DMS153 treated with DMSO at 0.1 percent for 48 hours (cell line): ENCODE measurements at regions not wholly inside any gene's neighbourhood (a gene's known extent, or its start where the extent isn't known, plus 50 kb on each side); places are given as distances from the start of the nearest gene placed in this dataset.
"Not testable (repeated sequence)": the region's sequence is repeated elsewhere in the genome, so short reads cannot be mapped to it uniquely, and the experiment has no call there.

Experiments
- DNase-seq: peaks from one replicate; lab custom pipeline; 2025; ENCODE audit not compliant: unreplicated experiment; lab: John Stamatoyannopoulos, UW

DNA sequence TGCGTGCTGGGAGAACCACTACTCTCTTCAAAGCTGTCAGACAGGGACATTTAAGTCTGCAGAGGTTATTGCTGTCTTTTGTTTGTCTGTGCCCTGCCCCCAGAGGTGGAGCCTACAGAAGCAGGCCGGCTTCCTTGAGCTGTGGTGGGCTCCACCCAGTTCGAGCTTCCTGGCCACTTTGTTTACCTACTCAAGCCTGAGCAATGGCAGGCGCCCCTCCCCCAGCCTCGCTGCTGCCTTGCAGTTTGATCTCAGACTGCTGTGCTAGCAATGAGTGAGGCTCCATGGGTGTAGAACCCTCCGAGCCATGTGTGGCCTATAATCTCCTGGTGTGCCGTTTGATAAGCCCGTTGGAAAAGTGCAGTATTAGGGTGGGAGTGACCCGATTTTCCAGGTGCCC, 542.5 kb upstream of the KLF4 start:
- DNase-seq, result not testable (repeated sequence)

DNA sequence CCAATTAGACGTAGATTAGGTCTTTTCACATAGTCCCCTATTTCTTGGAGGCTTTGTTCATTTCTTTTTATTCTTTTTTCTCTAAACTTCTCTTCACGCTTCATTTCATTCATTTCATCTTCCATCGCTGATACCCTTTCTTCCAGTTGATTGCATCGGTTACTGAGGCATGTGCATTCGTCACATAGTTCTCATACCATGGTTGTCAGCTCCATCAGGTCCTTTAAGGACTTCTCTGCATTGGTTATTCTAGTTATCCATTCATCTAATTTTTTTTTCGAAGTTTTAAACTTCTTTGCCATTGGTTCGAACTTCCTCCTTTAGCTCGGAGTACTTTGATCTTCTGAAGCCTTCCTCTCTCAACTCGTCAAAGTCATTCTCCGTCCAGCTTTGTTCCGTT, 541.7 kb upstream of the KLF4 start:
- DNase-seq, result not testable (repeated sequence)

DNA sequence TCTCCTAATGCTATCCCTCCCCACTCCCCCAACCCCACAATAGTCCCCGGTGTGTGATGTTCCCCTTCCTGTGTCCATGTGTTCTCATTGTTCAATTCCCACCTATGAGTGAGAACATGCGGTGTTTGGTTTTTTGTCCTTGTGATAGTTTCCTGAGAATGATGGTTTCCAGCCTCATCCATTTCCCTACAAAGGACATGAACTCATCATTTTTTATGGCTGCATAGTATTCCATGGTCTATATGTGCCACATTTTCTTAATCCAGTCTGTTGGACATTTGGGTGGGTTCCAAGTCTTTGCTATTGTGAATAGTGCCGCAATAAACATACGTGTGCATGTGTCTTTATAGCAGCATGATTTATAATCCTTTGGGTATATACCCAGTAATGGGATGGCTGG, 537.1 kb upstream of the KLF4 start:
- not testable (repeated sequence) for DNase-seq

DNA sequence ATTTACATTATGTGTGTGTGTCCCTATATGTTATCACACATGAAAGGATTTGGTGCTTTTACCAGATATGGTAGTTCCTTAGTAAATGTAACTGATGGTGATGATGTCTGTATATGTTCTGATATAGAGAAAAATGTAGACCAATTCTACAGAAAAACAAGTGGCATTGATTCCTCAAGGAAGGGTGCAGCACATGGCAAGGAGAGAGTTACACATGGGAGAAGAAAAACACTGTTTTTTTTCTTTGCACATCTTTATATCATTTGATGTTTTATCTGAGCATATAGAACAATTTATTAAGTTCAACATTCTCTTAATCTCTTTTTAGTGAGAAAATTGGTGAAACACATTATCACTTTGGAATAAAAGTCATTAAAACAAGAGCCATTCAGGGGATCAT, 535.0 kb upstream of the KLF4 start:
- DNase-seq, result no peak

DNA sequence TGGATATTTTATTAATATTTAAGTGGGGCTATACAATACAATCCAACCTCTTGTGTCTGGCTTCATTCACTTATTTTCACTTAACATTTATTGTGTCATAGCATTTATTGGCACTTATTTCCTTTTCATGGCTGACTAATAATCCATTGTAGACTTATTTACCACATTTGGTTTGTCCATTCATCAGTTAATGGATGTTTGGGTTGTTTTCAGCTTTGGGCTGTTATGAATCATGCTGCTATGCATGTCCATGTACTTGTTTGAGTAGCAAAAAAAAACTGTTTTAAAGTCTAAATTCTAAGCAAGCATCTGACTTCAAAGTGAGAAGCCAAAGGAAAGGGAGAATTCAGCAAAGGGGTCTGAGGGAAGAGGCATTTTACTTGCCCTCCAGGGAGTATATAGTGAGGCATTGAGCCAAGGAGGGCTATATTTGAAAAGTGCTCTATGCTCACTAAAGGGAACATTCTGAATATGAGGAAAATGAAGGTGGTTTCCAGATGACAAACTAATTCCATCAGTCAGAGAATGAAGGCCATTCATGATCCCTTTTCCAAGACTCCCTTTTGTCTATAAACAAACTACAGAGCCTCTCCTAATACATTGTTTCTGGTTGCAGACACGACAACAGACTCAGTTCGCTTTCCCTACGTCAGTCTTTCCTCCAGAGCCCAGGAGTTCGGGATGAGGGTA, 532.8 kb upstream of the KLF4 start:
- no peak for DNase-seq

- no peak for DNase-seq
These were observed 531.6 kb upstream of the KLF4 start for GRCh38 chr9:108021096-108021710.

GRCh38 chr9:108019821-108020220, 530.3 kb upstream of the KLF4 start:
- no peak for DNase-seq

GRCh38 chr9:108017671-108018070, 528.1 kb upstream of the KLF4 start:
- no peak for DNase-seq

DNA sequence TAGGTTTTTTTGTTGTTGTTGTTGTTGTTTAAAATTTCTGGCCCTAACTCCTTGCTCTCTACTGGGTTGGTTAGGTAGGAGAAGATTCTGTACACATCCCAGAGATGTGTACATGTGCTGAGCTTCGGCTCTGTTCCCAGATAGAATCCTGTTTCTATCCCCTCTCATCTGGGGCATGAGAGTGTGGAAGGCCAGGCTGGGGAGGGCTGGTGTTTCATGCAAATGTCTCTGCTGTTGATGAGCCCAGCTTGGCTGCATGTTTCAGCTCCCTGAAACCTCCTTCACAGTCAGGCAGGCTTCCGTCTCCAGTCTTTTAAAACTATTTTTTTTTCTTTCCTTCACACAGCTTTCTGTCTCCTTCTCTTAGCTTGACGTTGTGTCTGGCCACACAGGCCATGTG, 526.9 kb upstream of the KLF4 start:
- DNase-seq, result no peak

DNA sequence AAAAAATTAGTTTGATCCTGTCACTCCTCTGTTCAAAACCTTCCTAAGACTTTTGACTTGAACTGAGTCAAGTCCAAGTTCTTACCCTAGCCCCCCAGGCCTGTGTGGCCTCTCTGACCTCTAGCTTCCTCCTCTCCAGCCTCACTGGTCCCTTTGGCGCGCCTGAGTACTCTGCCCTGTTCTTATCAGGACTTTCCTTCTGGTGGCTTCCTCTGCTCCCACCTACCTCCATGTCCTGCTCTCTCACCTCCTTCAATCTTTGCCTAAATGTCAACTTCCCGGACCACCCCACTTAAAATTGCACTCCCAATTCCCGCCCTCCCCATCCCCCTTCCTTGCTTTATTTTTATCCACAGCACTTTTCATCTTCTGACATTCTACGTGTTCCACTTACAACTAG, 526.1 kb upstream of the KLF4 start:
- no peak for DNase-seq

DNA sequence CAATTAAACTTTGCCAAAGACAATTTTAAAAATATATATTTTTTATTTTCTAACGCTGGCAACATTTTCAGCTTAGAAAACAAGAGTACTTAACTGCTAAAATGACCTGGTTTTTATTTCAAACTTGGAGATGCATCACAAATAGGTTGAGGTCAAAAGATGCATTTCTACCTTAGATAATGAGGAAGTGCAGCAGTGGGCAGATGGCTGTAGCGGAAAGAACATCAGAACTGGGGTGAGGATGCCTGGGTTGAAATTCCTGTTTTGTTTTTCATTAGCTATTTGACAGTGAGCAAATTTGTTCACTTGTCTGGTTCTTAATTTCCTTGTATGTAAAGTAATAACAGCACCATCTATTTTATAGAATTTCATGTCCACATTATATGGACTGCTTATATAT, 524.8 kb upstream of the KLF4 start:
- DNase-seq, result no peak

DNA sequence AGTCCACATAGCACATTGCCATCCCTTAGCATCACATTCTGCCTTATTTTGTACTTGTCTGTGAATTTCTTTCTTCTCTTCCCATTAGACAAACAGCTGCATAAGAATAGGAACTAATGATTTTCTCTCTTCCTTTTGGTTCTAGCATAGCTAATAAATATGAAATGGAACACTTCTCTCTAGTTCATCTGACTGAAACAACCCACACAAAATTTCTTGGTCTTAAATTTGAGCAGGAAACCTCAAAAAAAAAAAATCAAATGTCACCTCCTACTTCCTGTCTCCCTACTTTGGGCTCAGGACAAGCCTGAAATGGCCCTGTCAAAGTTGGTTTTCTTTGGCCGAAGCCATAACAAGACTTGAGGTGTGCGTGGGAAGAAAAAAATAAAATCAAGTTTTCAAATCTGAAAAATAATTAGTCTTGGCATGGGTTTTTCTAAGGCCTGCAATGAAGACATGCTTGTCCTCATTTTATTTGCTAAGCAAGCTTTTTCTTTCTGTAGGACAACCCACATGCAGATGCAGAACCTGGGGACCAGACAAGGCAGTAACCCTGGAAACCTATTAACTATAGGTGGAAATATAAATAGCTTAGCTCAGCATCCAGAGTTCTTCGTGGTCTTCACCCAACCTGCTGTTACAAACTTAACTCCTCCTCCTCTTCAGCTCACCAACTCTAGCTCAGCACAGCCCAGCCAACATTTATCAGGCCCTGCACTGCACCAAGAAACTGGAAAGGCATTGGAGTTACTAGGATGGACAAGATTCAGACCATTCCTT, 523.5 kb upstream of the KLF4 start:
- no peak for DNase-seq

GRCh38 chr9:108012405-108012804, 522.8 kb upstream of the KLF4 start:
- no peak for DNase-seq

GRCh38 chr9:108003526-108003925, 514.0 kb upstream of the KLF4 start:
- no peak for DNase-seq

- DNase-seq, result no peak
These were observed 512.9 kb upstream of the KLF4 start for GRCh38 chr9:108002371-108002956.

DNA sequence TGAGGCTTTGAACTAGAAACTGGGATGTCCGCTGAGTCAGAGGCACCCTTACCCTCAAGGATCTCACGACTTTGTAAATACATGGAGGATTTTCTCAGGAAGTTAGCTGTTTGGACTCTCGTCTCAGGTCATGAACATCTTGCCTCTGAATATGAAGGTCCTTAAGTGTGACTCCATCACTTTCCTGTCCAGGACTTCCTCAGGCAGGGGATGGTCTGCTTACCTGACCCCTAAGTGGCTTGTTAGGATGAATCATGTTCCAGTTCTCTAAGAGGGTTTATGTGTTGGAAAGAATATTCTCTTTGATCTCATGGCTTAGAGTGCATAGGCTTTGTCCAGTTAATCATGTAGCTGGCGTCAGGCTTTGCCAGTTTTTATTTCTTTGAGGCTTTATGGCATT, 511.7 kb upstream of the KLF4 start:
- DNase-seq, result no peak

GRCh38 chr9:107999890-108000289, 510.3 kb upstream of the KLF4 start:
- DNase-seq, result no peak

DNA sequence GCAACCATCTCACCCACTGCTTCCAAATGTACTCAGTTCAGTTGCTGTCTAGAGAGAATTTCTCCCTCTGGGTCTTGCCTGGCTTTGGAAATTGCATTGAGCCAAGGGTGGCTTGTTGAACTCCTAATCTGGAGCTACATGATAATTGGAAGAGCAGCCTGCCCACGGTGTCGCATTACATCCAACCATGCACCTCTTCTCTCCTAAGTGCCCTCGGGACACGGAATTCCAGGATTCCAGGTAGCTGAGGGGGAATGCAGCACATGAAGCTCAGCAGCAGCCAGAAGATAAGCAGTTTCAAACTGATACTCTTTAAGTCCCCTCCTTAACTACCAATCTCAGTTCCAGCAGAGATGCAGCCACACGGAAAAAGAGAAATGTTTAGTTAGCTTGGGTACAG, 509.4 kb upstream of the KLF4 start:
- DNase-seq, result no peak

- no peak for DNase-seq
These were observed 505.1 kb upstream of the KLF4 start for GRCh38 chr9:107994648-107995047.

GRCh38 chr9:107992271-107992670, 502.7 kb upstream of the KLF4 start:
- no peak for DNase-seq

DNA sequence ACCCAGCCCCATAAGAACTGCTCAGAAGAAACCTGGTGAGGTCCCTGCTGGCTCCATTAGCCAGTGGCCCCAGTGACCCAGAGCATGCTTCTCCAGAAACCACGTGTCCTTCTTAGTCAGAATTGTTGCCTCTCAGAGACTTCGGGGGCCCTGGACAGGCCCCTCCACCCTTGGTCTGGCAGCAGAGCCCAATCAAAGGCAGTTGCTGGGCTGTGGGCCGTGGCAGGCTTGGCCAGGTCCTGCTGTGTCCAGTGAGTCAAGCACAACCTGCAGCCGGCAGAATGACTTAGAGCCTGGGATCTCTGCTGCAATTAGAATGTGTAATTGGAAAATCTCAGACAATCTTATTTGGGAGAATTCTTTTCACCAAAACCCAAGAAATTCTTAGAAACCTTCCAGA, 502.0 kb upstream of the KLF4 start:
- DNase-seq, result no peak

GRCh38 chr9:107989544-107989943, 500.0 kb upstream of the KLF4 start:
- DNase-seq, result no peak
